Hepatocyte (in vitro differentiated cells): ENCODE measurements at regions not wholly inside any gene's neighbourhood (a gene's known extent, or its start where the extent isn't known, plus 50 kb on each side); places are given as distances from the start of the nearest gene placed in this dataset.

ENCODE experiments used
- DNase-seq: peaks from one replicate; pipeline ENCODE4 v3.0.0-alpha.2; 2016; ENCODE audit warnings: low spot score
- H2AFZ ChIP-seq: fragments of 200-600 bp; sonication (generic); 2 replicates; pipeline ENCODE4 v1.6.0; 2016; ENCODE audit warnings: antibody characterized with exemption, mild to moderate bottlenecking
- H3K27ac ChIP-seq: fragments of 200-600 bp; sonication (generic); 2 replicates; pipeline ENCODE4 v1.5.1; 2016; ENCODE audit warnings: mild to moderate bottlenecking
- H3K27me3 ChIP-seq: fragments of 200-600 bp; sonication (generic); 2 replicates; pipeline ENCODE4 v1.6.1; 2016
- H3K36me3 ChIP-seq: fragments of 200-600 bp; sonication (generic); replicated peaks from 2 replicates; pipeline ENCODE4 v1.5.1; 2016; ENCODE audit warnings: low read depth; ENCODE audit not compliant: insufficient read depth
- H3K4me1 ChIP-seq: fragments of 200-600 bp; sonication (generic); 2 replicates; pipeline ENCODE4 v1.5.1; 2016; ENCODE audit warnings: mild to moderate bottlenecking, moderate library complexity; ENCODE audit not compliant: insufficient read depth
- H3K4me2 ChIP-seq: fragments of 200-600 bp; sonication (generic); 2 replicates; pipeline ENCODE4 v1.6.0; 2016
- H3K4me3 ChIP-seq: fragments of 200-600 bp; sonication (generic); 2 replicates; pipeline ENCODE4 v1.5.1; 2016; ENCODE audit warnings: mild to moderate bottlenecking
- H3K79me2 ChIP-seq: fragments of 200-600 bp; sonication (generic); 2 replicates; pipeline ENCODE4 v1.6.0; 2017; ENCODE audit warnings: mild to moderate bottlenecking
- H3K9me2 ChIP-seq: fragments of 200-600 bp; sonication (generic); replicated peaks from 2 replicates; pipeline ENCODE4 v1.6.0; 2017; ENCODE audit warnings: mild to moderate bottlenecking; ENCODE audit not compliant: insufficient read depth
- H3K9me3 ChIP-seq: fragments of 200-600 bp; sonication (generic); 2 replicates; pipeline ENCODE4 v1.5.1; 2016; ENCODE audit warnings: low read depth, mild to moderate bottlenecking
- H4K20me1 ChIP-seq: fragments of 200-600 bp; sonication (generic); 2 replicates; pipeline ENCODE4 v1.6.0; 2016; ENCODE audit warnings: mild to moderate bottlenecking; ENCODE audit not compliant: insufficient read depth, poor library complexity, severe bottlenecking
- EZH2 ChIP-seq: fragments of 200-600 bp; sonication (generic); IDR thresholded peaks from 2 replicates; pipeline ENCODE4 v1.6.1; 2016; ENCODE audit warnings: antibody characterized with exemption, mild to moderate bottlenecking, borderline replicate concordance
- EZH2phosphoT487 ChIP-seq: fragments of 200-600 bp; sonication (generic); IDR thresholded peaks from one replicate; pipeline ENCODE4 v1.6.1; 2018; ENCODE audit warnings: antibody characterized with exemption, mild to moderate bottlenecking, low read depth, moderate library complexity; ENCODE audit not compliant: unreplicated experiment, severe bottlenecking
- WGBS: methylation state at CpG from one replicate; pipeline ENCODE4 v1.1.6; 2016; ENCODE audit warnings: low lambda C conversion rate; ENCODE audit errors: missing lambda C conversion rate; 5-methylcytosine and 5-hydroxymethylcytosine counted together
- TF ChIP-seq, protein P1 (sequence below): fragments of 200-600 bp; sonication (generic); IDR thresholded peaks from 2 replicates; pipeline ENCODE4 v1.5.1; 2016; ENCODE audit warnings: antibody characterized with exemption, mild to moderate bottlenecking; ENCODE audit not compliant: poor library complexity

DNA sequence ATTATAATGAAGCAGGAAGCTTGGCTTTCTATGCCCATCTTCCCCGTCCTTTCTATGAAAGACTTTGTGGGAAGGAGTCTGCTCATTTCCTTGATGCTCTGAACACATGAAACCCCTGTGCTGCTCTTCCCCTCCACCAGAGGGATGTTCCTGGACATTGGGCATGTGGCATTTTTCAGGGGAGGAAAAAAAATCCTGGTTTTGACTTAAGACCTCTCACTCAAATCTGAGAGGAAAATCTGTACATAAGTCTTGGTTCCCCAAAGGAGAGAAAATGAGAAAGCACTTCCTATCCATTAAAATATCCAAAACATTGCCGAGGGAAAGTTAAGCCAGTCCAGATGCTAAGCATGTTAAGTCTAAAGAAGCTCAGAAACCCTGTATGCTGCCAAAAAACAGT lies 393.0 kb downstream of the PAX1 start:
- H3K36me3 ChIP-seq, result no peaks in the 10 kb centered on the region
- H3K27me3 ChIP-seq, result no peaks in the 10 kb centered on the region
- TF ChIP-seq, protein P1, sequence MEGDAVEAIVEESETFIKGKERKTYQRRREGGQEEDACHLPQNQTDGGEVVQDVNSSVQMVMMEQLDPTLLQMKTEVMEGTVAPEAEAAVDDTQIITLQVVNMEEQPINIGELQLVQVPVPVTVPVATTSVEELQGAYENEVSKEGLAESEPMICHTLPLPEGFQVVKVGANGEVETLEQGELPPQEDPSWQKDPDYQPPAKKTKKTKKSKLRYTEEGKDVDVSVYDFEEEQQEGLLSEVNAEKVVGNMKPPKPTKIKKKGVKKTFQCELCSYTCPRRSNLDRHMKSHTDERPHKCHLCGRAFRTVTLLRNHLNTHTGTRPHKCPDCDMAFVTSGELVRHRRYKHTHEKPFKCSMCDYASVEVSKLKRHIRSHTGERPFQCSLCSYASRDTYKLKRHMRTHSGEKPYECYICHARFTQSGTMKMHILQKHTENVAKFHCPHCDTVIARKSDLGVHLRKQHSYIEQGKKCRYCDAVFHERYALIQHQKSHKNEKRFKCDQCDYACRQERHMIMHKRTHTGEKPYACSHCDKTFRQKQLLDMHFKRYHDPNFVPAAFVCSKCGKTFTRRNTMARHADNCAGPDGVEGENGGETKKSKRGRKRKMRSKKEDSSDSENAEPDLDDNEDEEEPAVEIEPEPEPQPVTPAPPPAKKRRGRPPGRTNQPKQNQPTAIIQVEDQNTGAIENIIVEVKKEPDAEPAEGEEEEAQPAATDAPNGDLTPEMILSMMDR, result no peak
- no peak for TF ChIP-seq EZH2
- TF ChIP-seq EZH2phosphoT487, result no peak
- 77% methylated on average over 2 of the region's 2 CpGs for WGBS
- H3K9me2 ChIP-seq, result no peaks in the 10 kb centered on the region
- H2AFZ ChIP-seq, result no peak overlapping the region
- DNase-seq, result no peak
- H3K4me2 ChIP-seq, result no peak overlapping the region
- H3K79me2 ChIP-seq, result no peaks in the 10 kb centered on the region
- H3K4me1 ChIP-seq, result no peaks in the 10 kb centered on the region
- H4K20me1 ChIP-seq, result no peaks in the 10 kb centered on the region
- H3K9me3 ChIP-seq, result no peaks in the 10 kb centered on the region
- H3K27ac ChIP-seq, result no peak overlapping the region
- no peak overlapping the region for H3K4me3 ChIP-seq

- Histone ChIP-seq H3K4me2 (no peak overlapping the region), H3K27ac (no peak overlapping the region), H3K36me3 (no peaks in the 10 kb centered on the region), H3K4me3 (no peak overlapping the region), H3K9me2 (no peaks in the 10 kb centered on the region), H3K79me2 (no peaks in the 10 kb centered on the region), H3K9me3 (no peaks in the 10 kb centered on the region), H3K27me3 (no peaks in the 10 kb centered on the region), H2AFZ (no peak overlapping the region), H3K4me1 (no peaks in the 10 kb centered on the region), H4K20me1 (no peaks in the 10 kb centered on the region)
- TF ChIP-seq, protein P1, result no peak
- no peak for TF ChIP-seq EZH2phosphoT487
- TF ChIP-seq EZH2, result no peak
- DNase-seq, result no peak
- 56% methylated on average over 1 of the region's 1 CpG for WGBS
Observed at GRCh38 chr20:22093122-22093521, 387.7 kb downstream of the PAX1 start.

DNA sequence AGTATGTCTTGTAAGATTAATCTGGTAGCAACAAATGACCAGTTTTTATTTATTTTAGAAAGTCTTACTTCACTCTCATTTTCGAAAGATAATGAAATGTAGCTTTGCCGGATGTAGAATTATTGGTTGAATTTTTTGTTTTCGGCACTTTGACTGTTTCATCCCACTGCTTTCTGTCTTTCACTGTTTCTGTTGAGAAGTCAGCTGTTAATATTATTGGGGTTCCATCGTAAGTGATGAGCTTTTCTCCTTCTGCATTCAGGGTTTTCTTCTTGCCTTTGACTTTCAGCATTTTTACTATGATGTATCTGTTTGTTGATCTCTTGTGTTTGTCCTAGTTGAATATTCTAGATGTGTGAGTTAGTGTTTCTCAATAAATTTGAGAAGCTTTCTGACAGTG lies 383.4 kb downstream of the PAX1 start:
- no peak overlapping the region for H3K4me3 ChIP-seq
- 90% methylated on average over 4 of the region's 4 CpGs for WGBS

More for the DNA sequence above, 383.4 kb downstream of the PAX1 start:
- H4K20me1 ChIP-seq, result no peaks in the 10 kb centered on the region
- no peaks in the 10 kb centered on the region for H3K36me3 ChIP-seq
- H2AFZ ChIP-seq, result no peak overlapping the region
- no peaks in the 10 kb centered on the region for H3K9me2 ChIP-seq
- H3K27ac ChIP-seq, result no peak overlapping the region
- H3K4me2 ChIP-seq, result no peak overlapping the region
- no peaks in the 10 kb centered on the region for H3K79me2 ChIP-seq
- H3K27me3 ChIP-seq, result no peaks in the 10 kb centered on the region
- TF ChIP-seq EZH2phosphoT487, result no peak
- TF ChIP-seq, protein P1, result no peak
- TF ChIP-seq EZH2, result no peak
- H3K9me3 ChIP-seq, result no peaks in the 10 kb centered on the region
- DNase-seq, result no peak
- no peaks in the 10 kb centered on the region for H3K4me1 ChIP-seq
